Stimulated activated CD4-positive, alpha-beta T cell treated with anti-CD3 and anti-CD28 coated beads, TNF-alpha, amount 100 ng/mL, for 4 hours (primary cell): ENCODE measurements at regions not wholly inside any gene's neighbourhood (a gene's known extent, or its start where the extent isn't known, plus 50 kb on each side); places are given as distances from the start of the nearest gene placed in this dataset.
"Not testable (repeated sequence)": the region's sequence is repeated elsewhere in the genome, so short reads cannot be mapped to it uniquely, and the experiment has no call there.

Experiments
- DNase-seq, 3 experiments: peaks; one replicate each; pipeline ENCODE4 v3.0.0-alpha.2; 2020; ENCODE audit warnings: low read depth in 3 of 3

- DNase-seq, result no peak
These were observed 370.2 kb upstream of the SFSWAP start for GRCh38 chr12:131340616-131341210.

- DNase-seq, result not testable (repeated sequence)
These were observed 369.3 kb upstream of the SFSWAP start for GRCh38 chr12:131341608-131342007.

- DNase-seq, result not testable (repeated sequence)
These were observed 367.5 kb upstream of the SFSWAP start for GRCh38 chr12:131343436-131343835.

GRCh38 chr12:131344715-131345520, 366.0 kb upstream of the SFSWAP start:
- not testable (repeated sequence) for DNase-seq

GRCh38 chr12:131345521-131346436, 365.1 kb upstream of the SFSWAP start:
- DNase-seq, result no peak

- DNase-seq, result no peak
These were observed 364.1 kb upstream of the SFSWAP start for GRCh38 chr12:131346555-131347344.

GRCh38 chr12:131347345-131347714, 363.6 kb upstream of the SFSWAP start:
- no peak for DNase-seq

GRCh38 chr12:131347732-131348131, 363.2 kb upstream of the SFSWAP start:
- no peak for DNase-seq

GRCh38 chr12:131348231-131348630, 362.7 kb upstream of the SFSWAP start:
- no peak for DNase-seq

- DNase-seq, result no peak
These were observed 362.2 kb upstream of the SFSWAP start for GRCh38 chr12:131348646-131349045.

GRCh38 chr12:131349397-131350127, 361.3 kb upstream of the SFSWAP start:
- no peak for DNase-seq

- no peak for DNase-seq
These were observed 360.0 kb upstream of the SFSWAP start for GRCh38 chr12:131350943-131351318.

- no peak for DNase-seq
These were observed 359.4 kb upstream of the SFSWAP start for GRCh38 chr12:131351319-131352028.

- DNase-seq, result no peak
These were observed 358.5 kb upstream of the SFSWAP start for GRCh38 chr12:131352296-131352900.

GRCh38 chr12:131353376-131353775, 357.5 kb upstream of the SFSWAP start:
- no peak for DNase-seq

GRCh38 chr12:131353826-131354225, 357.1 kb upstream of the SFSWAP start:
- DNase-seq, result no peak

- no peak for DNase-seq
These were observed 355.3 kb upstream of the SFSWAP start for GRCh38 chr12:131355361-131356245.

- DNase-seq, result no peak
These were observed 354.3 kb upstream of the SFSWAP start for GRCh38 chr12:131356485-131357184.
